ENCODE measurements at regions not wholly inside any gene's neighbourhood (a gene's known extent, or its start where the extent isn't known, plus 50 kb on each side); places are given as distances from the start of the nearest gene placed in this dataset.

DNA sequence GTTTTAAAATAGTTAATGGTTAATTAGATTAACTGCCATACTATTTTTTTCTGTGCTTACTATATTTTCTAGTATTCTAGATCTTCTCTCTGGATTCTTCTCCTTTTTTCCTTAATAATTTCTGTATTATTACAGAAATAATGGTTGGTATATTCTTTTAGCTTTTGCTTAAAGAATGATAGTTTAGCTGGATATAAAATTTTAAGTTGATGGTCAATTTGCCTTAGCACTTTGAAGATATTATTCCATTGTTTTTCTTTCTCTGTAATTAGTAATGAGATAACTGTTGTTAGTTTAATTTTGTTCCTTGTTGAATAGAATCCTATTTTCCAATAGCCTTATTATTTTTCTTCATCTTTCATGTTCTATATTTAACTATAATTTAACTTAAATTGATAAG lies 99.9 kb upstream of the NCAM1 start:
- no peaks in the 10 kb centered on the region for H3K36me3 ChIP-seq (ENCODE audit: control insufficient read depth in 2 of 4, insufficient read depth in 4 of 4, low read length in 3 of 4)
- H3K14ac ChIP-seq (ENCODE audit: insufficient read length) = no peak overlapping the region
- H3K27ac ChIP-seq (ENCODE audit: low read depth, low read length) = no peak overlapping the region
- H4K5ac ChIP-seq (ENCODE audit: insufficient read length, low read depth, low read length) = no peak overlapping the region
- no peak overlapping the region for H3K9ac ChIP-seq (replicated peaks in 1 of 4; ENCODE audit: extremely low read depth in 1 of 4, low read depth in 3 of 4, low read length in 3 of 4)
- no peak for TF ChIP-seq TAF7 (optimal IDR thresholded peaks at IDR 0.05; ENCODE audit: borderline replicate concordance, low read depth, low read length)
- TF ChIP-seq CBX8 (IDR thresholded peaks at IDR 0.05; ENCODE audit: borderline replicate concordance, low read depth, low read length) = no peak
- TF ChIP-seq PHF8 (conservative IDR thresholded peaks at IDR 0.05; ENCODE audit: low read depth, low read length) = no peak
- TF ChIP-seq NRF1 (IDR thresholded peaks at IDR 0.05; ENCODE audit: low read depth, low read length) = no peak
- H3K4me3 ChIP-seq (ENCODE audit: extremely low read depth in 1 of 4, insufficient read depth in 2 of 4, low read depth in 3 of 4, low read length in 4 of 4) = no peak overlapping the region
- no peak overlapping the region for H3K4me2 ChIP-seq (ENCODE audit: insufficient read depth in 1 of 2, low read depth in 2 of 2, low read length in 2 of 2)
- H2AK5ac ChIP-seq (ENCODE audit: low read depth, low read length) = no peak overlapping the region
- no peak overlapping the region for H4K8ac ChIP-seq (ENCODE audit: extremely low read depth, insufficient read depth, low read length)
- H4K20me1 ChIP-seq (replicated peaks in 1 of 2; ENCODE audit: control insufficient read depth in 1 of 2, insufficient read depth in 2 of 2, low read length in 2 of 2) = no peaks in the 10 kb centered on the region
- DNase-seq (ENCODE audit: low read depth in 1 of 2, low spot score in 2 of 2) (no peak), FAIRE-seq (no peak)
- CTCF ChIA-PET (ENCODE audit: partially characterized antibody) = interaction anchor here (1.7 kb wide), 1 partner anchor 10 kb away, joined by 4 read pairs; no protein-coding TSS in a partner anchor
- H2BK5ac ChIP-seq (ENCODE audit: low read depth, low read length) = no peak overlapping the region
- no peak overlapping the region for H3K23ac ChIP-seq (ENCODE audit: insufficient read length)
- no peaks in the 10 kb centered on the region for H3K79me2 ChIP-seq (ENCODE audit: control insufficient read depth in 1 of 2, insufficient read depth in 2 of 2, low read length in 2 of 2)
- no peaks in the 10 kb centered on the region for H3K23me2 ChIP-seq (ENCODE audit: low read depth, low read length)
- peaks cover 3 to 6% of the 10 kb centered on the region in 2 experiments; a peak in 3 of 4 replicates for H3K9me3 ChIP-seq (ENCODE audit: insufficient read depth in 2 of 2, low read depth in 1 of 2, low read length in 1 of 2)
- H3K4me1 ChIP-seq (replicated peaks in 1 of 4; ENCODE audit: control insufficient read depth in 3 of 4, insufficient read depth in 4 of 4, low read length in 3 of 4) = no peaks in the 10 kb centered on the region
- H2BK120ac ChIP-seq (replicated peaks; ENCODE audit: low read depth, low read length) = no peak overlapping the region
- POLR2A ChIA-PET (ENCODE audit: partially characterized antibody) = no interaction called here
- no peak overlapping the region for H3K18ac ChIP-seq (ENCODE audit: extremely low read depth, low read length)
- H2BK15ac ChIP-seq (ENCODE audit: low read length) = no peak overlapping the region
- H4K91ac ChIP-seq (replicated peaks; ENCODE audit: insufficient read length, low read length) = no peak overlapping the region
- H3K4ac ChIP-seq (replicated peaks; ENCODE audit: insufficient read length, low read depth, low read length) = no peak overlapping the region
- no peak overlapping the region for H2BK12ac ChIP-seq (ENCODE audit: low read depth, low read length)
- no peaks in the 10 kb centered on the region for H3K27me3 ChIP-seq (replicated peaks in 1 of 4; ENCODE audit: control insufficient read depth in 3 of 4, extremely low read depth in 1 of 4, insufficient read depth in 3 of 4, low read length in 3 of 4)
- H2AFZ ChIP-seq (ENCODE audit: low read length) = no peak overlapping the region
- no peaks in the 10 kb centered on the region for H3K79me1 ChIP-seq (ENCODE audit: low read depth, low read length)
- no peak overlapping the region for H3K56ac ChIP-seq (replicated peaks; ENCODE audit: insufficient read length, low read depth, low read length)
- H2BK20ac ChIP-seq (ENCODE audit: low read length) = no peak overlapping the region

Data from H1 (cell line).